Esophagus squamous epithelium (tissue), 4 donors: ENCODE measurements at regions not wholly inside any gene's neighbourhood (a gene's known extent, or its start where the extent isn't known, plus 50 kb on each side); places are given as distances from the start of the nearest gene placed in this dataset.
A peak's percentile ranks its signal among the peaks of the same experiment; 100 is the strongest.

ENCODE experiments used
- POLR2A ChIP-seq, 4 donors: fragments of 450-650 bp; IDR thresholded peaks; one replicate each; pipeline ENCODE4 v1.6.1; 2017; ENCODE audit warnings: antibody characterized with exemption in 4 of 4, mild to moderate bottlenecking in 4 of 4, moderate library complexity in 3 of 4
- TF ChIP-seq, protein P1 (sequence below), 6 experiments: fragments of 450-650 bp in 4 of 6; fragments of 200-600 bp in 2 of 6; sonication (generic) in 2 of 6; IDR thresholded peaks; one replicate each; pipeline ENCODE4 v1.5.1; 2016 to 2019; ENCODE audit warnings: antibody characterized with exemption in 6 of 6, mild to moderate bottlenecking in 4 of 6, moderate library complexity in 4 of 6

DNA sequence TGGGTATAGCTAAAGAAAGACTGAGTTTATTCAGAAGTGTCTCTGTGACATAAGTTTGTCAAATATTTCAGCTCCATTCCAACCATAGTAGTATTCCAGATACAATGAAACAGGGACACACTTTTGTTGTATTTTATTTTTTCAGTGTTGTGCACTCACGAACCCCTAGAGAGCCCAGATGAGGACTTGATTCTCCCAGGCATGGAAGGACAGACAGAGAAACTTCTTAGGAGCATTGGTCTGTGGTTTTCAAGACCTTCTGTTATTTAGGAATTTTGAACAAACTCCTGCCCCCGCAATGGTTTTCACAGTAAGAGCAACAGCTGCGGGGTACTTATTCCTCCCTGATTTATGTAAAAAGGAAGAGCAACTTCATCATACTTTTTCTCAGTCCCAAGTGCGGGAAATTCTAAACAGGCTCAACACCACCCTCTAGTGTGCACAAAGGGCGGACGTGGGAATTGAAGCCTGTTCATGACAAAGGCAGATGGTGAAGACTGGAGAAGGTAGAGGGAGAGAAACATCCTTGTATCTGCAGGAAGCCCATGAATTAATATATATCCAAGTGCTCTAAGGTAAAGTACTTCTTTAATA is 147.6 kb downstream of the PAH start:
- TF ChIP-seq, protein P1, sequence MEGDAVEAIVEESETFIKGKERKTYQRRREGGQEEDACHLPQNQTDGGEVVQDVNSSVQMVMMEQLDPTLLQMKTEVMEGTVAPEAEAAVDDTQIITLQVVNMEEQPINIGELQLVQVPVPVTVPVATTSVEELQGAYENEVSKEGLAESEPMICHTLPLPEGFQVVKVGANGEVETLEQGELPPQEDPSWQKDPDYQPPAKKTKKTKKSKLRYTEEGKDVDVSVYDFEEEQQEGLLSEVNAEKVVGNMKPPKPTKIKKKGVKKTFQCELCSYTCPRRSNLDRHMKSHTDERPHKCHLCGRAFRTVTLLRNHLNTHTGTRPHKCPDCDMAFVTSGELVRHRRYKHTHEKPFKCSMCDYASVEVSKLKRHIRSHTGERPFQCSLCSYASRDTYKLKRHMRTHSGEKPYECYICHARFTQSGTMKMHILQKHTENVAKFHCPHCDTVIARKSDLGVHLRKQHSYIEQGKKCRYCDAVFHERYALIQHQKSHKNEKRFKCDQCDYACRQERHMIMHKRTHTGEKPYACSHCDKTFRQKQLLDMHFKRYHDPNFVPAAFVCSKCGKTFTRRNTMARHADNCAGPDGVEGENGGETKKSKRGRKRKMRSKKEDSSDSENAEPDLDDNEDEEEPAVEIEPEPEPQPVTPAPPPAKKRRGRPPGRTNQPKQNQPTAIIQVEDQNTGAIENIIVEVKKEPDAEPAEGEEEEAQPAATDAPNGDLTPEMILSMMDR (IDR thresholded peaks at IDR 0.05), result peak in 4 of 6 experiments; percentile 44 to 58 (median 52)
- TF ChIP-seq POLR2A (IDR thresholded peaks at IDR 0.05), result no peak
